GM21360 (cell line): ENCODE measurements at regions not wholly inside any gene's neighbourhood (a gene's known extent, or its start where the extent isn't known, plus 50 kb on each side); places are given as distances from the start of the nearest gene placed in this dataset.
"Not testable (repeated sequence)": the region's sequence is repeated elsewhere in the genome, so short reads cannot be mapped to it uniquely, and the experiment has no call there.

Experiments
- ATAC-seq: cut with Tn5 transposase; IDR thresholded peaks from one replicate; pipeline ENCODE4 v1.9.1; 2021; ENCODE audit warnings: mild to moderate bottlenecking, moderate library complexity; ENCODE audit not compliant: unreplicated experiment

- no peak for ATAC-seq
Observed at GRCh38 chr20:26218301-26218700, 521.6 kb upstream of the ZNF337 start.

- no peak for ATAC-seq
Observed at GRCh38 chr20:26216025-26216424, 519.4 kb upstream of the ZNF337 start.

- ATAC-seq: no peak
Observed at GRCh38 chr20:26214991-26215390, 518.3 kb upstream of the ZNF337 start.

- no peak for ATAC-seq
Observed at GRCh38 chr20:26209171-26209941, 512.7 kb upstream of the ZNF337 start.

- ATAC-seq: no peak
Observed at GRCh38 chr20:26208296-26209091, 511.8 kb upstream of the ZNF337 start.

- ATAC-seq: not testable (repeated sequence)
Observed at GRCh38 chr20:26207967-26208295, 511.3 kb upstream of the ZNF337 start.

- no peak for ATAC-seq
Observed at GRCh38 chr20:26207237-26207966, 510.7 kb upstream of the ZNF337 start.

GRCh38 chr20:26205350-26205749 lies 508.7 kb upstream of the ZNF337 start:
- no peak for ATAC-seq

- not testable (repeated sequence) for ATAC-seq
Observed at GRCh38 chr20:26201026-26201425, 504.4 kb upstream of the ZNF337 start.

- ATAC-seq: not testable (repeated sequence)
Observed at GRCh38 chr20:26187329-26187728, 490.7 kb upstream of the ZNF337 start.

- ATAC-seq: not testable (repeated sequence)
Observed at GRCh38 chr20:26183720-26184119, 487.1 kb upstream of the ZNF337 start.

GRCh38 chr20:26181364-26181763 lies 484.7 kb upstream of the ZNF337 start:
- ATAC-seq: not testable (repeated sequence)

- not testable (repeated sequence) for ATAC-seq
Observed at GRCh38 chr20:26171875-26172274, 475.2 kb upstream of the ZNF337 start.

- ATAC-seq: no peak
Observed at GRCh38 chr20:26169506-26169905, 472.9 kb upstream of the ZNF337 start.

- no peak for ATAC-seq
Observed at GRCh38 chr20:26167499-26167898, 470.8 kb upstream of the ZNF337 start.

GRCh38 chr20:26163890-26164289 lies 467.2 kb upstream of the ZNF337 start:
- no peak for ATAC-seq

- ATAC-seq: not testable (repeated sequence)
Observed at GRCh38 chr20:26163151-26163550, 466.5 kb upstream of the ZNF337 start.

- not testable (repeated sequence) for ATAC-seq
Observed at GRCh38 chr20:26161741-26162140, 465.1 kb upstream of the ZNF337 start.

GRCh38 chr20:26160916-26161315 lies 464.3 kb upstream of the ZNF337 start:
- ATAC-seq: not testable (repeated sequence)

- ATAC-seq: no peak
Observed at GRCh38 chr20:26154224-26154623, 457.6 kb upstream of the ZNF337 start.

GRCh38 chr20:26135325-26136110 lies 438.9 kb upstream of the ZNF337 start:
- ATAC-seq: no peak
